ENCODE measurements at regions not wholly inside any gene's neighbourhood (a gene's known extent, or its start where the extent isn't known, plus 50 kb on each side); places are given as distances from the start of the nearest gene placed in this dataset.

DNA sequence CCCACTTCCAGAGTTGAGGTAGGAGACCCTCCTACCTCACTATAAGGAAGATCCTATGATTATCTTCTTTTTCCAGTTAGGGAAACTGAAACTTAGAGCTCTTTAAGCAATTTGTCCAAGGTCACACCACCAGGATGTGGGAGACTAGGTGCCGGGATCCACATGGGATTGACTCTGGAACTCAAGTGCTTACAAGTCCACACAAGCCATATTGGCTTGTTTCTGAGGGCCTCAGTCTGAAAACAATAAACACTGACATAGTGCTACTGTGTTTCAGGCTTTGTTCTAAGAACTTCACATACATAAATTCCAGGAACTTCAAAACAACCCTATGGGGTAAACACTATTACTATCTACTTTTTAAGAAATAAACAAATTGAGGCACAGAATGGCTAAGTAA is 481.3 kb downstream of the ZSWIM6 start:
- Histone ChIP-seq H3K36me3 (ENCODE audit: control insufficient read depth in 2 of 2, extremely low read depth in 1 of 2, insufficient read depth in 2 of 2, low read length in 2 of 2) (no peaks in the 10 kb centered on the region), H3K9me1 (replicated peaks; ENCODE audit: control insufficient read depth, extremely low read depth, insufficient read depth, low read length) (no peaks in the 10 kb centered on the region), H3K9ac (replicated peaks; ENCODE audit: extremely low read depth, insufficient read depth, low read length) (no peak overlapping the region), H3K4me3 (replicated peaks in 1 of 3; ENCODE audit: insufficient read depth in 1 of 3, low read depth in 1 of 3, low read length in 3 of 3) (no peak overlapping the region), H3K27ac (ENCODE audit: insufficient read depth, low read depth, low read length) (no peak overlapping the region), H3K4me1 (ENCODE audit: control insufficient read depth, extremely low read depth, insufficient read depth, low read length) (no peaks in the 10 kb centered on the region), H4K20me1 (replicated peaks; ENCODE audit: control insufficient read depth, extremely low read depth, insufficient read depth, low read length) (no peaks in the 10 kb centered on the region), H3K4me2 (ENCODE audit: insufficient read depth, low read length) (no peak overlapping the region), H3K79me2 (ENCODE audit: control insufficient read depth, insufficient read depth, low read length) (no peaks in the 10 kb centered on the region), H3K27me3 (ENCODE audit: control insufficient read depth in 2 of 2, insufficient read depth in 2 of 2, low read length in 2 of 2) (peaks cover 7% of the 10 kb centered on the region in 2 experiments), H2AFZ (ENCODE audit: low read depth, low read length) (no peak overlapping the region), H3K9me3 (replicated peaks; ENCODE audit: control insufficient read depth, insufficient read depth, low read length) (no peaks in the 10 kb centered on the region)
- ChIA-PET CTCF (no interaction called here), POLR2A (no interaction called here)
- no TSS peak for BruUV-seq (replicated peaks)
- FAIRE-seq (no peak), DNase-seq (ENCODE audit: low read depth, low spot score) (no peak)
- intact Hi-C loops (cut with micrococcal nuclease) (loop anchor here (10.0 kb wide), 1 partner anchor 859 kb away; no protein-coding TSS in a partner anchor), dilution Hi-C loops (cut with MboI; ENCODE audit: extremely low pct_ligation_motif_present, low sequenced_read_pairs) (no loop called here)
- TF ChIP-seq EZH2 (IDR thresholded peaks at IDR 0.05; ENCODE audit: borderline replicate concordance, low read depth, low read length, severe bottlenecking) (no peak), MYC (IDR thresholded peaks at IDR 0.05; ENCODE audit: low read depth, low read length) (no peak), POLR2A (IDR thresholded peaks at IDR 0.05; ENCODE audit: low read depth, low read length) (no peak), JUN (IDR thresholded peaks at IDR 0.05; ENCODE audit: borderline replicate concordance, insufficient read depth, insufficient read length, low read depth) (no peak), POLR2AphosphoS5 (IDR thresholded peaks at IDR 0.05; ENCODE audit: insufficient read depth, low read depth, low read length) (no peak), GATA2 (IDR thresholded peaks at IDR 0.05; ENCODE audit: insufficient read depth, insufficient read length, low read depth, low read length) (no peak), FOS (IDR thresholded peaks at IDR 0.05; ENCODE audit: borderline replicate concordance, insufficient read depth, low read length) (no peak)
- TF ChIP-seq, protein P1, sequence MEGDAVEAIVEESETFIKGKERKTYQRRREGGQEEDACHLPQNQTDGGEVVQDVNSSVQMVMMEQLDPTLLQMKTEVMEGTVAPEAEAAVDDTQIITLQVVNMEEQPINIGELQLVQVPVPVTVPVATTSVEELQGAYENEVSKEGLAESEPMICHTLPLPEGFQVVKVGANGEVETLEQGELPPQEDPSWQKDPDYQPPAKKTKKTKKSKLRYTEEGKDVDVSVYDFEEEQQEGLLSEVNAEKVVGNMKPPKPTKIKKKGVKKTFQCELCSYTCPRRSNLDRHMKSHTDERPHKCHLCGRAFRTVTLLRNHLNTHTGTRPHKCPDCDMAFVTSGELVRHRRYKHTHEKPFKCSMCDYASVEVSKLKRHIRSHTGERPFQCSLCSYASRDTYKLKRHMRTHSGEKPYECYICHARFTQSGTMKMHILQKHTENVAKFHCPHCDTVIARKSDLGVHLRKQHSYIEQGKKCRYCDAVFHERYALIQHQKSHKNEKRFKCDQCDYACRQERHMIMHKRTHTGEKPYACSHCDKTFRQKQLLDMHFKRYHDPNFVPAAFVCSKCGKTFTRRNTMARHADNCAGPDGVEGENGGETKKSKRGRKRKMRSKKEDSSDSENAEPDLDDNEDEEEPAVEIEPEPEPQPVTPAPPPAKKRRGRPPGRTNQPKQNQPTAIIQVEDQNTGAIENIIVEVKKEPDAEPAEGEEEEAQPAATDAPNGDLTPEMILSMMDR (IDR thresholded peaks at IDR 0.05; ENCODE audit: extremely low read depth in 1 of 2, insufficient read depth in 1 of 2, low read depth in 1 of 2, low read length in 2 of 2), result no peak
- TF ChIP-seq, protein P2, sequence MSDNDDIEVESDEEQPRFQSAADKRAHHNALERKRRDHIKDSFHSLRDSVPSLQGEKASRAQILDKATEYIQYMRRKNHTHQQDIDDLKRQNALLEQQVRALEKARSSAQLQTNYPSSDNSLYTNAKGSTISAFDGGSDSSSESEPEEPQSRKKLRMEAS (IDR thresholded peaks at IDR 0.05; ENCODE audit: insufficient read depth, insufficient read length), result no peak
